GM18870 (cell line): ENCODE measurements at regions not wholly inside any gene's neighbourhood (a gene's known extent, or its start where the extent isn't known, plus 50 kb on each side); places are given as distances from the start of the nearest gene placed in this dataset.

Source experiments
- ATAC-seq: cut with Tn5 transposase; IDR thresholded peaks from one replicate; pipeline ENCODE4 v1.9.1; 2021; ENCODE audit warnings: moderate library complexity; ENCODE audit not compliant: unreplicated experiment

GRCh38 chr2:204454672-204455380 lies 90.4 kb upstream of the PARD3B start:
- ATAC-seq: no peak

GRCh38 chr2:204468746-204469429 lies 76.4 kb upstream of the PARD3B start:
- no peak for ATAC-seq

- ATAC-seq: no peak
These were observed 75.1 kb upstream of the PARD3B start for GRCh38 chr2:204470178-204470620.

- no peak for ATAC-seq
These were observed 74.6 kb upstream of the PARD3B start for GRCh38 chr2:204470621-204471196.

- ATAC-seq: no peak
These were observed 72.9 kb upstream of the PARD3B start for GRCh38 chr2:204472375-204472774.

GRCh38 chr2:204473224-204473623 lies 72.1 kb upstream of the PARD3B start:
- ATAC-seq: no peak

GRCh38 chr2:204475399-204475798 lies 69.9 kb upstream of the PARD3B start:
- ATAC-seq: no peak

- ATAC-seq: no peak
These were observed 67.8 kb upstream of the PARD3B start for GRCh38 chr2:204477358-204477950.

GRCh38 chr2:204479557-204479956 lies 65.7 kb upstream of the PARD3B start:
- no peak for ATAC-seq

GRCh38 chr2:204480676-204481075 lies 64.6 kb upstream of the PARD3B start:
- ATAC-seq: no peak

GRCh38 chr2:204483608-204484081 lies 61.6 kb upstream of the PARD3B start:
- no peak for ATAC-seq

GRCh38 chr2:204486321-204486720 lies 59.0 kb upstream of the PARD3B start:
- ATAC-seq: no peak

GRCh38 chr2:204486805-204487204 lies 58.5 kb upstream of the PARD3B start:
- no peak for ATAC-seq

- ATAC-seq: no peak
These were observed 57.6 kb upstream of the PARD3B start for GRCh38 chr2:204487447-204488229.

- ATAC-seq: no peak
These were observed 53.7 kb upstream of the PARD3B start for GRCh38 chr2:204491528-204491927.

GRCh38 chr2:204492417-204492816 lies 52.9 kb upstream of the PARD3B start:
- ATAC-seq: no peak

- ATAC-seq: no peak
These were observed 50.6 kb upstream of the PARD3B start for GRCh38 chr2:204494681-204495080.

GRCh38 chr2:204495381-204495780 lies 49.9 kb upstream of the PARD3B start:
- ATAC-seq: no peak
